Subcutaneous abdominal adipose tissue (tissue), 5 donors: ENCODE measurements at regions not wholly inside any gene's neighbourhood (a gene's known extent, or its start where the extent isn't known, plus 50 kb on each side); places are given as distances from the start of the nearest gene placed in this dataset.

ENCODE experiments used
- H3K27ac ChIP-seq: one replicate; pipeline ENCODE4 v1.7.0; 2013; ENCODE audit warnings: low read depth, mild to moderate bottlenecking, inconsistent platforms, low read length, moderate library complexity
- H3K27me3 ChIP-seq, 5 donors: one replicate each; pipeline ENCODE4 v1.7.0; 2013; ENCODE audit warnings: low read length in 5 of 5, inconsistent platforms in 1 of 5; ENCODE audit not compliant: control insufficient read depth in 5 of 5, insufficient read depth in 4 of 5
- H3K36me3 ChIP-seq, 5 donors: one replicate each; pipeline ENCODE4 v1.7.0; 2013; ENCODE audit warnings: low read length in 5 of 5; ENCODE audit not compliant: control insufficient read depth in 5 of 5, insufficient read depth in 5 of 5
- H3K4me1 ChIP-seq, 5 donors: one replicate each; pipeline ENCODE4 v1.7.0; 2013; ENCODE audit warnings: low read length in 5 of 5, mild to moderate bottlenecking in 3 of 5, moderate library complexity in 1 of 5; ENCODE audit not compliant: control insufficient read depth in 5 of 5, insufficient read depth in 5 of 5
- H3K4me3 ChIP-seq, 5 donors: one replicate each; pipeline ENCODE4 v1.7.0; 2013; ENCODE audit warnings: low read length in 5 of 5, low read depth in 1 of 5
- H3K9ac ChIP-seq, 5 donors: one replicate each; pipeline ENCODE4 v1.7.0; 2013; ENCODE audit warnings: low read length in 5 of 5, mild to moderate bottlenecking in 4 of 5, moderate library complexity in 3 of 5
- H3K9me3 ChIP-seq, 5 donors: one replicate each; pipeline ENCODE4 v1.7.0; 2013; ENCODE audit warnings: low read length in 5 of 5; ENCODE audit not compliant: control insufficient read depth in 5 of 5
- donor health status: healthy.
- donor health status: healthy.
- donor health status: healthy.
- donor health status: healthy.
- donor health status: healthy.

- H3K4me3 ChIP-seq, result no peak overlapping the region
- no peaks in the 10 kb centered on the region for H3K36me3 ChIP-seq
- no peak overlapping the region for H3K9ac ChIP-seq
- no peaks in the 10 kb centered on the region for H3K27me3 ChIP-seq
- H3K27ac ChIP-seq, result no peak overlapping the region
- no peaks in the 10 kb centered on the region for H3K4me1 ChIP-seq
- H3K9me3 ChIP-seq, result no peaks in the 10 kb centered on the region
Measured at GRCh38 chr9:28215536-28216299, 642.4 kb upstream of the C9orf72 start.

GRCh38 chr9:28232686-28233085 lies 659.4 kb upstream of the C9orf72 start:
- no peaks in the 10 kb centered on the region for H3K36me3 ChIP-seq
- H3K4me3 ChIP-seq, result no peak overlapping the region
- peaks cover 0 to 23% (median 6%) of the 10 kb centered on the region in 5 donors for H3K4me1 ChIP-seq
- H3K9me3 ChIP-seq, result peaks cover 0 to 11% (median 4%) of the 10 kb centered on the region in 5 donors
- H3K27me3 ChIP-seq, result no peaks in the 10 kb centered on the region
- H3K27ac ChIP-seq, result no peak overlapping the region
- no peak overlapping the region for H3K9ac ChIP-seq

- no peak overlapping the region for H3K9ac ChIP-seq
- no peaks in the 10 kb centered on the region for H3K27me3 ChIP-seq
- no peaks in the 10 kb centered on the region for H3K36me3 ChIP-seq
- H3K4me3 ChIP-seq, result no peak overlapping the region
- H3K27ac ChIP-seq, result no peak overlapping the region
- peaks cover 0 to 11% (median 4%) of the 10 kb centered on the region in 5 donors for H3K9me3 ChIP-seq
- peaks cover 0 to 23% (median 6%) of the 10 kb centered on the region in 5 donors for H3K4me1 ChIP-seq
Measured at GRCh38 chr9:28234133-28234893, 661.0 kb upstream of the C9orf72 start.

GRCh38 chr9:28234894-28235277 lies 661.6 kb upstream of the C9orf72 start:
- Histone ChIP-seq H3K27ac (no peak overlapping the region), H3K9me3 (peaks cover 0 to 11% (median 4%) of the 10 kb centered on the region in 5 donors)

GRCh38 chr9:28249424-28249823 lies 676.1 kb upstream of the C9orf72 start:
- no peaks in the 10 kb centered on the region for H3K27me3 ChIP-seq
- no peaks in the 10 kb centered on the region for H3K36me3 ChIP-seq
- no peak overlapping the region for H3K9ac ChIP-seq
- H3K4me3 ChIP-seq, result no peak overlapping the region
- peaks cover 0 to 4% (median 0%) of the 10 kb centered on the region in 5 donors for H3K9me3 ChIP-seq
- H3K4me1 ChIP-seq, result peaks cover 0 to 22% (median 0%) of the 10 kb centered on the region in 5 donors
- H3K27ac ChIP-seq, result no peak overlapping the region

More at GRCh38 chr9:28234894-28235277, 661.6 kb upstream of the C9orf72 start:
- Histone ChIP-seq H3K27me3 (no peaks in the 10 kb centered on the region), H3K4me1 (peaks cover 0 to 23% (median 6%) of the 10 kb centered on the region in 5 donors), H3K9ac (no peak overlapping the region), H3K4me3 (no peak overlapping the region), H3K36me3 (no peaks in the 10 kb centered on the region)

DNA sequence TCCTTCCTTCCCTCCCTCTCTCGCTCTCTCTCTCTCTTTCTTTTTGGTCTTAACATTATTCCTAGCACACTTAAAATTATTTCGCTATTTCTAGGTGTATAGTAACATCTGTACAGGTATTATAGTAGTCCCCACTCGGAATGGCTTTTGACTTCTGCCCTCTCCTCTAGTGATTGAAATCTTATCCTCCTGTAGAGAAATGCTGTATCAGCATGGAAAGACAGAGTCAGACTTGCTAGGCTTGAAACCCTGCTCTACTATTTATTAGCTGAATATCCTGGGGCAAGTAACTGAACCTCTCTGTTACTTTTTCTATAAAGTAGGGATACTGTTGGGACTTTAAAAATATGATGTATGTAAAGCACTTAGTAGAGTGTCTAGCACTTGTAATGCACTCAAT lies 681.9 kb upstream of the C9orf72 start:
- Histone ChIP-seq H3K9me3 (no peaks in the 10 kb centered on the region), H3K4me3 (no peak overlapping the region), H3K9ac (no peak overlapping the region), H3K4me1 (peaks cover 0 to 19% (median 0%) of the 10 kb centered on the region in 5 donors), H3K27me3 (no peaks in the 10 kb centered on the region), H3K27ac (no peak overlapping the region), H3K36me3 (no peaks in the 10 kb centered on the region)

DNA sequence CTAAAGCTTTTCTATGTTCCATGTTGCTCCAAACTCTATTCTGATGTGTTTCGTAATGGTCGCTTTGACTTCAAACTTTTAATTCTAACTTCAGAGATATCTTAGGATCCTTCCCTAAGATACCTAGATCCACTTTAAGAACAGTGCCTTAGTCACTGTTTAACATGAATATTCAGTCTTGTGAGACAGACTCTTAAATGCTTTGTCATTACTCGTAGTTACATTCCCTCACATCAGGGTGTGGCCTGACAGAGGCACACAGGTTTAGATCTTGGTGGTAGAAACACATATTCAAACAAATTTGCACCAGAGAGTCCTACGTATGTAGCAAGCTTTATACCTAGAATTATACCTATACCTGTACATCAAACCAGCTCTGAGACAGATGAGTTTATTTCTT lies 687.0 kb upstream of the C9orf72 start:
- Histone ChIP-seq H3K4me3 (no peak overlapping the region), H3K9ac (no peak overlapping the region), H3K4me1 (peaks cover 0 to 10% (median 0%) of the 10 kb centered on the region in 5 donors), H3K9me3 (no peaks in the 10 kb centered on the region), H3K27ac (no peak overlapping the region), H3K36me3 (no peaks in the 10 kb centered on the region), H3K27me3 (no peaks in the 10 kb centered on the region)

DNA sequence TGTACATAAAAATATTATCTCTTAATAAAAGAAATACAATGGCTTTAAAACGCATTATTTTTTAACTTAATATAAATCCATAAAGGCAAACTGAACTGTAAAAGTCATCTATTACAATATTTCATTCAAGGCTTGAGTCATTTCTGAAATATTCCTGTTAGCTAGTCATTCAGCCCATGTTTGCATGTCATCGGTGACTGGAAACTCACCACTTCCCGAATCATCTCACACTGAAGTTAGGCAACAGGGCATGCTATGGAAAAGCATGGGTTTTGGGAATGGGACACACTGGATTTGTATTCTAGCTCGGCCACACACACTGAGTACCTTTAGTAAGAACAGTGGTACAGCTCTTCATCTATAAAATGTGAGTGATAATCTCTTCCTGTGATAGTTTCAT lies 691.1 kb upstream of the C9orf72 start:
- Histone ChIP-seq H3K36me3 (no peaks in the 10 kb centered on the region), H3K4me1 (no peaks in the 10 kb centered on the region), H3K9me3 (no peaks in the 10 kb centered on the region), H3K4me3 (no peak overlapping the region), H3K27me3 (no peaks in the 10 kb centered on the region), H3K27ac (no peak overlapping the region), H3K9ac (no peak overlapping the region)

GRCh38 chr9:28267351-28267750 lies 694.1 kb upstream of the C9orf72 start:
- Histone ChIP-seq H3K36me3 (no peaks in the 10 kb centered on the region), H3K4me1 (no peaks in the 10 kb centered on the region), H3K27ac (no peak overlapping the region), H3K9ac (no peak overlapping the region), H3K4me3 (no peak overlapping the region), H3K27me3 (no peaks in the 10 kb centered on the region), H3K9me3 (peaks cover 0 to 3% (median 0%) of the 10 kb centered on the region in 5 donors)

GRCh38 chr9:28270156-28270555 lies 696.9 kb upstream of the C9orf72 start:
- Histone ChIP-seq H3K27ac (no peak overlapping the region), H3K4me3 (no peak overlapping the region), H3K9ac (no peak overlapping the region), H3K9me3 (peaks cover 0 to 3% (median 0%) of the 10 kb centered on the region in 5 donors), H3K4me1 (no peaks in the 10 kb centered on the region), H3K36me3 (no peaks in the 10 kb centered on the region), H3K27me3 (no peaks in the 10 kb centered on the region)
